KMS-11 (cell line): ENCODE measurements at regions not wholly inside any gene's neighbourhood (a gene's known extent, or its start where the extent isn't known, plus 50 kb on each side); places are given as distances from the start of the nearest gene placed in this dataset.

Source experiments
- H2AFZ ChIP-seq: fragments of 200-600 bp; sonication (generic); 2 replicates; pipeline ENCODE4 v1.6.1; 2016; ENCODE audit warnings: antibody characterized with exemption, mixed run types, low read depth
- H3K27ac ChIP-seq: fragments of 200-600 bp; sonication (generic); 2 replicates; pipeline ENCODE4 v1.6.1; 2016; ENCODE audit warnings: mild to moderate bottlenecking, mixed run types
- H3K27me3 ChIP-seq: fragments of 200-600 bp; sonication (generic); 2 replicates; pipeline ENCODE4 v1.6.1; 2017; ENCODE audit warnings: mild to moderate bottlenecking, low read depth, mixed run types, moderate library complexity; ENCODE audit not compliant: insufficient read depth
- H3K36me3 ChIP-seq: fragments of 200-600 bp; sonication (generic); 2 replicates; pipeline ENCODE4 v1.6.1; 2017; ENCODE audit warnings: mild to moderate bottlenecking, mixed run types; ENCODE audit not compliant: insufficient read depth
- H3K4me1 ChIP-seq: fragments of 200-600 bp; sonication (generic); 2 replicates; pipeline ENCODE4 v1.6.1; 2016; ENCODE audit warnings: mild to moderate bottlenecking, low read depth, mixed run types; ENCODE audit not compliant: poor library complexity, severe bottlenecking
- H3K4me2 ChIP-seq: fragments of 200-600 bp; sonication (generic); 2 replicates; pipeline ENCODE4 v1.7.0; 2016; ENCODE audit warnings: mild to moderate bottlenecking, mixed run types
- H3K4me3 ChIP-seq: fragments of 200-600 bp; sonication (generic); IDR thresholded peaks from 2 replicates; pipeline ENCODE4 v1.6.1; 2017; ENCODE audit warnings: low read depth, low read length, mixed read lengths; ENCODE audit not compliant: insufficient read depth
- H3K79me2 ChIP-seq: fragments of 200-600 bp; sonication (generic); 2 replicates; pipeline ENCODE4 v1.6.1; 2016; ENCODE audit warnings: low read depth, mixed run types; ENCODE audit not compliant: insufficient read depth
- H3K9ac ChIP-seq: fragments of 200-600 bp; sonication (generic); 2 replicates; pipeline ENCODE4 v1.6.1; 2016; ENCODE audit warnings: mild to moderate bottlenecking, mixed run types
- H4K20me1 ChIP-seq: fragments of 200-600 bp; sonication (generic); 2 replicates; pipeline ENCODE4 v1.6.1; 2016; ENCODE audit warnings: mild to moderate bottlenecking, mixed run types; ENCODE audit not compliant: insufficient read depth
- TF ChIP-seq, protein P1 (sequence below): fragments of 200-600 bp; sonication (generic); conservative IDR thresholded peaks from 2 replicates; pipeline ENCODE4 v1.6.1; 2017; ENCODE audit warnings: low read depth, mild to moderate bottlenecking, antibody characterized with exemption, low read length, moderate library complexity, mixed read lengths

DNA sequence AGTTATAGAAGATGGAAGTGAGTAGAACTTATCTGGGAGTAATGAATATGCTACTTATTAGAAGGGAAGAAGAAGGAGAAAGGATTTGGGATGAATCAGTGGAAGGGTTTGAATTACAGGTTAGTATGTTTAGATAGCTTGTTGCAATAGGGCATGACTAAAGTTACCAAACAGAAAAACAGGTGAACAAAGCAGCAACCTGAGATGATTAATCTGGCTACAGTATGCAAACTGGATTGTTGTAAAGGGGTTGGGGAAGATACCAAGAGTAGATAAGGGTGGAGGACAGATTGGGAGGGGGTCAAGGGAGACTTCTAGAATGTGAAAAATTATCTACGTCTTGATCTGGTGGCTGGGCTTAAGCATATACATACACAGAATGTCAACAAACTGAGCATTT is 73.4 kb upstream of the CLEC14A start:
- H3K4me1 ChIP-seq = no peaks in the 10 kb centered on the region
- no peak overlapping the region for H3K4me2 ChIP-seq
- H3K27ac ChIP-seq = no peak overlapping the region
- TF ChIP-seq, protein P1, sequence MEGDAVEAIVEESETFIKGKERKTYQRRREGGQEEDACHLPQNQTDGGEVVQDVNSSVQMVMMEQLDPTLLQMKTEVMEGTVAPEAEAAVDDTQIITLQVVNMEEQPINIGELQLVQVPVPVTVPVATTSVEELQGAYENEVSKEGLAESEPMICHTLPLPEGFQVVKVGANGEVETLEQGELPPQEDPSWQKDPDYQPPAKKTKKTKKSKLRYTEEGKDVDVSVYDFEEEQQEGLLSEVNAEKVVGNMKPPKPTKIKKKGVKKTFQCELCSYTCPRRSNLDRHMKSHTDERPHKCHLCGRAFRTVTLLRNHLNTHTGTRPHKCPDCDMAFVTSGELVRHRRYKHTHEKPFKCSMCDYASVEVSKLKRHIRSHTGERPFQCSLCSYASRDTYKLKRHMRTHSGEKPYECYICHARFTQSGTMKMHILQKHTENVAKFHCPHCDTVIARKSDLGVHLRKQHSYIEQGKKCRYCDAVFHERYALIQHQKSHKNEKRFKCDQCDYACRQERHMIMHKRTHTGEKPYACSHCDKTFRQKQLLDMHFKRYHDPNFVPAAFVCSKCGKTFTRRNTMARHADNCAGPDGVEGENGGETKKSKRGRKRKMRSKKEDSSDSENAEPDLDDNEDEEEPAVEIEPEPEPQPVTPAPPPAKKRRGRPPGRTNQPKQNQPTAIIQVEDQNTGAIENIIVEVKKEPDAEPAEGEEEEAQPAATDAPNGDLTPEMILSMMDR = no peak
- H3K4me3 ChIP-seq = no peak overlapping the region
- H3K27me3 ChIP-seq = no peaks in the 10 kb centered on the region
- no peaks in the 10 kb centered on the region for H3K36me3 ChIP-seq
- H3K9ac ChIP-seq = no peak overlapping the region
- no peak overlapping the region for H2AFZ ChIP-seq
- no peaks in the 10 kb centered on the region for H4K20me1 ChIP-seq
- no peaks in the 10 kb centered on the region for H3K79me2 ChIP-seq

DNA sequence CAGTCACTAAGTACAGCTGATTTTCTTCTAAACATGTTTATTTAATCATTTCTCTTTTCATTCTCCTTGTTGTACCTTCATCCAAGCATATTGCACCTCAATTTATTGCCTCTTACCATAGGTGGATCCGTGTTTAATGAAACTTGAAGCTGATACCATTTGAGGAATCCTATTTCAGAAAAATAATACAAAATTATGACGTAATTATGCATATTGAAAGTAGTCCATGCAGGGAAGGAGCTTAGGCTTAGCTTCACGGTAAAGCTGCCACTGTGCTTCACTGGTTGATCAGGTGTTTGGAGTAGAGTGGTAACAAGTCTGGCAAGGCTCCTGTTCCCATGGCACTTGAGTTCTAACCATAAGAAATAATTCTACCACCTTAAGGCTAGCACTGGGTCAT is 61.0 kb upstream of the CLEC14A start:
- no peaks in the 10 kb centered on the region for H3K36me3 ChIP-seq
- no peaks in the 10 kb centered on the region for H3K79me2 ChIP-seq
- TF ChIP-seq, protein P1 = no peak
- no peaks in the 10 kb centered on the region for H4K20me1 ChIP-seq
- no peaks in the 10 kb centered on the region for H3K4me1 ChIP-seq
- H3K4me2 ChIP-seq = no peak overlapping the region
- H3K27ac ChIP-seq = no peak overlapping the region
- H3K4me3 ChIP-seq = no peak overlapping the region
- H2AFZ ChIP-seq = no peak overlapping the region
- no peak overlapping the region for H3K9ac ChIP-seq
- no peaks in the 10 kb centered on the region for H3K27me3 ChIP-seq

DNA sequence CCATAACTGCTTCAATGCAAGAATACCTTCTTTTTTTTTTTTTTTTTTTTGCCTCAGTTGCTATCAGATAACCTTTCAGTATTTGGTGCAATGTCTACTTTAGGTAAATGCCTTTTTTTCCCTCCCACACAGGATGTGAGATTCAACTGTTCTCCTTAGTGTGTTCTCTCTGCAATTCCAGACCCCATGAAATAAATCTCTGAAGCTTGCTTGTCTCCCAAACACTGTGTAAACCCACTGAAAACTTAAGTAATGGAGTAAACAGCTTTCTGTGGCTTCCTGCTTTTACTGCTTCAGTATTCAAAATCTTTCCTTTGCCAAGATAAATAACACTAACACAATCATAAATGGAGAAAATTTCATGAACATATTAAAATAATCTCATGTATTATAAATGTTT is 55.8 kb upstream of the CLEC14A start:
- no peak overlapping the region for H2AFZ ChIP-seq
- H3K4me1 ChIP-seq = no peaks in the 10 kb centered on the region
- H3K27me3 ChIP-seq = no peaks in the 10 kb centered on the region
- H3K79me2 ChIP-seq = no peaks in the 10 kb centered on the region
- H3K4me3 ChIP-seq = no peak overlapping the region
- H3K27ac ChIP-seq = no peak overlapping the region
- H4K20me1 ChIP-seq = no peaks in the 10 kb centered on the region
- TF ChIP-seq, protein P1 = no peak
- H3K36me3 ChIP-seq = no peaks in the 10 kb centered on the region
- no peak overlapping the region for H3K4me2 ChIP-seq
- H3K9ac ChIP-seq = no peak overlapping the region

DNA sequence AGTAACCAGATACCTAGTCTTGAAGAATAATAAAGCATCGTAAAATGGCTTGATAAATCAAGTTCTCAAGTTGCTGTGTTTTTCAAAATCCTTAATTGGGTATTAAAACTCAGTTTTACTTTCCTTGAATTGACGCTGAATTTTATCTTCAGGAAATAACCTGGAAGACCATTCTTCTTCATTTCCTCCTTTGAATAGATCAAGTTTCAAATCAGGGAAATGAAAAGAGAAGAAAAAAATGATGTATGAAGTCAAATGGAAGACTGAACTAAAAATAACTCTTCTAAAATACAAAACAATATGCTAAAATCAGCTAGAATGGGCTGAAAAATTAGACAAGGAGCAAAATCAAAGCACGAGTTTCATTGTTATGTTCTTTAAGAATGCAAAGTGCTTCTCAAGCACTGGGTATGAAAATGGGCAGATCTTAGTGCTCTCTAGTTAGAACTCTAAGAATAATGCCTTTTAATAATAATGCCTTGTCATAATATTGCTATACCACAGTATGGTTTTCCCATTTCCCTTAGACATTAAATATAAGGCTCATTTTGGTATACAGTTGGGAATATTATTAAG is 54.6 kb upstream of the CLEC14A start:
- Histone ChIP-seq H3K9ac (no peak overlapping the region), H2AFZ (no peak overlapping the region), H3K4me1 (no peaks in the 10 kb centered on the region), H3K27me3 (no peaks in the 10 kb centered on the region), H3K27ac (no peak overlapping the region), H3K36me3 (no peaks in the 10 kb centered on the region), H3K4me3 (no peak overlapping the region), H3K79me2 (no peaks in the 10 kb centered on the region), H3K4me2 (no peak overlapping the region), H4K20me1 (no peaks in the 10 kb centered on the region)
- TF ChIP-seq, protein P1 = no peak
